ENCODE measurements at regions not wholly inside any gene's neighbourhood (a gene's known extent, or its start where the extent isn't known, plus 50 kb on each side); places are given as distances from the start of the nearest gene placed in this dataset.
"Not testable (repeated sequence)": the region's sequence is repeated elsewhere in the genome, so short reads cannot be mapped to it uniquely, and the experiment has no call there.

GRCh38 chrX:56343219-56343618 lies 111.1 kb downstream of the KLF8 start:
- POLR2A ChIA-PET, result no interaction called here
- Mint-ChIP-seq H3K27ac (peak overlapping the region; percentile 75), H3K4me3 (no peak overlapping the region), H3K27me3 (no peaks in the 10 kb centered on the region), H3K4me1 (peaks cover 48% of the 10 kb centered on the region), H3K9me3 (peaks cover 23% of the 10 kb centered on the region), H3K36me3 (ENCODE audit: low read depth) (peaks cover 44% of the 10 kb centered on the region)
- DNase-seq, result no peak
- CTCF ChIA-PET, result no interaction called here

- ChIA-PET POLR2A (no interaction called here), CTCF (no interaction called here)
- peak overlapping the region; percentile 75 for H3K27ac Mint-ChIP-seq
- H3K36me3 Mint-ChIP-seq (ENCODE audit: low read depth), result peaks cover 41% of the 10 kb centered on the region
- peaks cover 48% of the 10 kb centered on the region for H3K4me1 Mint-ChIP-seq
- H3K9me3 Mint-ChIP-seq, result peaks cover 23% of the 10 kb centered on the region
- peak; percentile 38 for DNase-seq
- no peaks in the 10 kb centered on the region for H3K27me3 Mint-ChIP-seq
- peak overlapping the region; percentile 15 for H3K4me3 Mint-ChIP-seq
Observed at GRCh38 chrX:56343664-56344063, 111.5 kb downstream of the KLF8 start.

GRCh38 chrX:56358145-56358544 lies 126.0 kb downstream of the KLF8 start:
- Mint-ChIP-seq H3K36me3 (ENCODE audit: low read depth) (peaks cover 23% of the 10 kb centered on the region), H3K9me3 (peaks cover 10% of the 10 kb centered on the region), H3K4me1 (peaks cover 21% of the 10 kb centered on the region)
- DNase-seq, H3K27me3 Mint-ChIP-seq, H3K27ac Mint-ChIP-seq, H3K4me3 Mint-ChIP-seq, POLR2A ChIA-PET, CTCF ChIA-PET: not testable (repeated sequence)

GRCh38 chrX:56365171-56365570 lies 133.0 kb downstream of the KLF8 start:
- H3K4me1 Mint-ChIP-seq, result peaks cover 60% of the 10 kb centered on the region
- peak overlapping the region; percentile 91 for H3K27ac Mint-ChIP-seq
- peak overlapping the region; percentile 63 for H3K4me3 Mint-ChIP-seq
- CTCF ChIA-PET, result interaction anchor here (1.3 kb wide), 1 partner anchor 19 kb away, joined by 3 read pairs; no protein-coding TSS in a partner anchor
- H3K9me3 Mint-ChIP-seq, result peaks cover 21% of the 10 kb centered on the region
- POLR2A ChIA-PET, DNase-seq, H3K27me3 Mint-ChIP-seq: not testable (repeated sequence)
- H3K36me3 Mint-ChIP-seq (ENCODE audit: low read depth), result peaks cover 30% of the 10 kb centered on the region

- Mint-ChIP-seq H3K4me3 (no peak overlapping the region), H3K27ac (peak overlapping the region; percentile 31), H3K9me3 (peaks cover 19% of the 10 kb centered on the region), H3K27me3 (no peaks in the 10 kb centered on the region), H3K36me3 (ENCODE audit: low read depth) (peaks cover 31% of the 10 kb centered on the region), H3K4me1 (peaks cover 57% of the 10 kb centered on the region)
- POLR2A ChIA-PET, result no interaction called here
- DNase-seq, result no peak
- CTCF ChIA-PET, result interaction anchor here (1.2 kb wide), 1 partner anchor 10 kb away, joined by 3 read pairs; no protein-coding TSS in a partner anchor
Observed at GRCh38 chrX:56366901-56367300, 134.7 kb downstream of the KLF8 start.

- ChIA-PET CTCF (interaction anchor here (1.3 kb wide), 1 partner anchor 12 kb away, joined by 3 read pairs; no protein-coding TSS in a partner anchor), POLR2A (no interaction called here)
- no peaks in the 10 kb centered on the region for H3K27me3 Mint-ChIP-seq
- peaks cover 26% of the 10 kb centered on the region for H3K36me3 Mint-ChIP-seq (ENCODE audit: low read depth)
- peak overlapping the region; percentile 62 for H3K27ac Mint-ChIP-seq
- peaks cover 15% of the 10 kb centered on the region for H3K9me3 Mint-ChIP-seq
- no peak overlapping the region for H3K4me3 Mint-ChIP-seq
- H3K4me1 Mint-ChIP-seq, result peaks cover 54% of the 10 kb centered on the region
- no peak for DNase-seq
Observed at GRCh38 chrX:56368962-56369361, 136.8 kb downstream of the KLF8 start.

GRCh38 chrX:56379984-56380780 lies 148.0 kb downstream of the KLF8 start:
- H3K9me3 Mint-ChIP-seq, H3K27me3 Mint-ChIP-seq, H3K4me3 Mint-ChIP-seq, H3K27ac Mint-ChIP-seq, POLR2A ChIA-PET, DNase-seq: not testable (repeated sequence)
- Mint-ChIP-seq H3K4me1 (peaks cover 28% of the 10 kb centered on the region), H3K36me3 (ENCODE audit: low read depth) (peaks cover 19% of the 10 kb centered on the region)
- CTCF ChIA-PET, result interaction anchor here (1.5 kb wide), 1 partner anchor 12 kb away, joined by 3 read pairs; no protein-coding TSS in a partner anchor

GRCh38 chrX:56382278-56382677 lies 150.1 kb downstream of the KLF8 start:
- H3K27me3 Mint-ChIP-seq, result no peaks in the 10 kb centered on the region
- H3K36me3 Mint-ChIP-seq (ENCODE audit: low read depth), result peaks cover 23% of the 10 kb centered on the region
- no peak overlapping the region for H3K4me3 Mint-ChIP-seq
- ChIA-PET CTCF (interaction anchor here (1.2 kb wide), 1 partner anchor 14 kb away, joined by 3 read pairs; no protein-coding TSS in a partner anchor), POLR2A (interaction anchor here (0.7 kb wide), 1 partner anchor 25 kb away, joined by 3 read pairs; no protein-coding TSS in a partner anchor)
- peaks cover 3% of the 10 kb centered on the region for H3K9me3 Mint-ChIP-seq
- peaks cover 39% of the 10 kb centered on the region for H3K4me1 Mint-ChIP-seq
- H3K27ac Mint-ChIP-seq, result peak overlapping the region; percentile 87
- DNase-seq, result no peak

GRCh38 chrX:56385336-56385735 lies 153.2 kb downstream of the KLF8 start:
- Mint-ChIP-seq H3K9me3 (peaks cover 6% of the 10 kb centered on the region), H3K27me3 (no peaks in the 10 kb centered on the region), H3K4me3 (peak overlapping the region; percentile 47), H3K36me3 (ENCODE audit: low read depth) (peaks cover 32% of the 10 kb centered on the region), H3K27ac (peak overlapping the region; percentile 70), H3K4me1 (peaks cover 43% of the 10 kb centered on the region)
- ChIA-PET POLR2A (no interaction called here), CTCF (no interaction called here)
- peak; percentile 16 for DNase-seq

GRCh38 chrX:56385960-56386359 lies 153.8 kb downstream of the KLF8 start:
- H3K4me3 Mint-ChIP-seq, result peak overlapping the region; percentile 47
- H3K9me3 Mint-ChIP-seq, result peaks cover 6% of the 10 kb centered on the region
- no peak for DNase-seq
- H3K27ac Mint-ChIP-seq, result peak overlapping the region; percentile 50
- ChIA-PET POLR2A (no interaction called here), CTCF (no interaction called here)
- peaks cover 43% of the 10 kb centered on the region for H3K4me1 Mint-ChIP-seq
- H3K27me3 Mint-ChIP-seq, result no peaks in the 10 kb centered on the region
- H3K36me3 Mint-ChIP-seq (ENCODE audit: low read depth), result peaks cover 38% of the 10 kb centered on the region

- Mint-ChIP-seq H3K27me3 (no peaks in the 10 kb centered on the region), H3K36me3 (ENCODE audit: low read depth) (peaks cover 40% of the 10 kb centered on the region), H3K4me1 (peaks cover 38% of the 10 kb centered on the region), H3K4me3 (peak overlapping the region; percentile 32), H3K9me3 (no peaks in the 10 kb centered on the region), H3K27ac (peak overlapping the region; percentile 88)
- ChIA-PET POLR2A (no interaction called here), CTCF (no interaction called here)
- DNase-seq, result peak; percentile 19
Observed at GRCh38 chrX:56397636-56398035, 165.5 kb downstream of the KLF8 start.

- H3K9me3 Mint-ChIP-seq, result peaks cover 3% of the 10 kb centered on the region
- peaks cover 1% of the 10 kb centered on the region for H3K27me3 Mint-ChIP-seq
- POLR2A ChIA-PET, result no interaction called here
- no peak overlapping the region for H3K27ac Mint-ChIP-seq
- no peak overlapping the region for H3K4me3 Mint-ChIP-seq
- CTCF ChIA-PET, result interaction anchor here (1.1 kb wide), 1 partner anchor 9 kb away, joined by 3 read pairs; no protein-coding TSS in a partner anchor
- H3K36me3 Mint-ChIP-seq (ENCODE audit: low read depth), result peaks cover 28% of the 10 kb centered on the region
- no peak for DNase-seq
- H3K4me1 Mint-ChIP-seq, result peaks cover 20% of the 10 kb centered on the region
Observed at GRCh38 chrX:56402207-56402606, 161.2 kb upstream of the UBQLN2 start.

GRCh38 chrX:56429581-56429980 lies 133.8 kb upstream of the UBQLN2 start:
- ChIA-PET POLR2A (no interaction called here), CTCF (no interaction called here)
- Mint-ChIP-seq H3K9me3 (peaks cover 5% of the 10 kb centered on the region), H3K27ac (no peak overlapping the region), H3K4me1 (peaks cover 9% of the 10 kb centered on the region), H3K4me3 (no peak overlapping the region), H3K36me3 (ENCODE audit: low read depth) (peaks cover 18% of the 10 kb centered on the region), H3K27me3 (no peaks in the 10 kb centered on the region)
- no peak for DNase-seq

Data from activated CD4-positive, alpha-beta T cell treated with anti-CD3 and anti-CD28 coated beads, Interleukin-2, amount 10 ng/mL, durations not matched to agents 7 days and 5 days (primary cell).